ENCODE measurements at regions not wholly inside any gene's neighbourhood (a gene's known extent, or its start where the extent isn't known, plus 50 kb on each side); places are given as distances from the start of the nearest gene placed in this dataset.

DNA sequence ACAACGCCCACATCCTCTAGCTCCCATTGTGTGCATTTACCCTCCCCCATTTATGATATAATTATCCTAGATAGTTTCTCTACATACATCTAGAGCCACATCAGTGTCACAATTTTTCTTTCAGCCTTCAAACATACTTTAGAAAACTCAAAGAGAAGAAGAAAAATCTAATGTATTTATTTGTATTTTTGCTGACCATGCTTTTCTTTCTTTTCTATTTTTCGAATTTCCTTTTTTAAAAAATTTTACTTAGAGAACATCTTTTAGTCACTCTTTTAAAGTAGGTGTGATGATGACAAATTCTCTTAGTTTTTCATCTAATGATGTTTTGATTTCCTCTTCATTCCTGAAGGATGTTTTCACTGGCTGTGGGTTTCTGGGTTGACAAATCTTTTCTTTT lies 117.0 kb upstream of the CHL1 start:
- Histone ChIP-seq H3K27me3 (ENCODE audit: control insufficient read depth, insufficient read depth, low read length) (no peaks in the 10 kb centered on the region), H3K4me1 (ENCODE audit: control insufficient read depth, insufficient read depth, low read length) (no peaks in the 10 kb centered on the region), H3K27ac (ENCODE audit: low read depth, low read length) (no peak overlapping the region), H3K36me3 (ENCODE audit: control insufficient read depth, insufficient read depth, low read length) (no peaks in the 10 kb centered on the region), H3K9me3 (ENCODE audit: control insufficient read depth, insufficient read depth, low read length) (no peaks in the 10 kb centered on the region), H3K4me3 (ENCODE audit: low read depth, low read length) (no peak overlapping the region), H3K9ac (ENCODE audit: low read depth, low read length) (no peak overlapping the region)

DNA sequence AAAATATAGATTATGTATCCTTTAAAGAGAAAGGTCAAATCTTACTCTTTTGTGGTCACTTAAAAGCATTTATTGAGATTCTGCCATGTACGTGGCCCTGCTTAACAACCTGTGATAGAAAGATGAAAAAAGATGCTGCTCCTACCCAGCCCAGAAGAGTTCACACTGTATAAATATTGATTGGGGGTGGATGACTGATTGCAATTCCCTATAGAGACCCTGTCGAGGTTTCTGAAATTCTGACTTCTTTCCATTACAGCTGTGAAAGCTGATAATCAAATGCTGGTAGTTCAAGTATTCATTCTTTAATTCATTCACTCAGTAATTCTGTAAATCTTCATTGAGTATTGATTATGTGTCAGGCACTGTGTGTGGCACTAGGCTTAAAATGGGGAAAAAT lies 114.1 kb upstream of the CHL1 start:
- Histone ChIP-seq H3K9me3 (ENCODE audit: control insufficient read depth, insufficient read depth, low read length) (no peaks in the 10 kb centered on the region), H3K4me1 (ENCODE audit: control insufficient read depth, insufficient read depth, low read length) (no peaks in the 10 kb centered on the region), H3K9ac (ENCODE audit: low read depth, low read length) (no peak overlapping the region), H3K27me3 (ENCODE audit: control insufficient read depth, insufficient read depth, low read length) (no peaks in the 10 kb centered on the region), H3K27ac (ENCODE audit: low read depth, low read length) (no peak overlapping the region), H3K36me3 (ENCODE audit: control insufficient read depth, insufficient read depth, low read length) (no peaks in the 10 kb centered on the region), H3K4me3 (ENCODE audit: low read depth, low read length) (no peak overlapping the region)

DNA sequence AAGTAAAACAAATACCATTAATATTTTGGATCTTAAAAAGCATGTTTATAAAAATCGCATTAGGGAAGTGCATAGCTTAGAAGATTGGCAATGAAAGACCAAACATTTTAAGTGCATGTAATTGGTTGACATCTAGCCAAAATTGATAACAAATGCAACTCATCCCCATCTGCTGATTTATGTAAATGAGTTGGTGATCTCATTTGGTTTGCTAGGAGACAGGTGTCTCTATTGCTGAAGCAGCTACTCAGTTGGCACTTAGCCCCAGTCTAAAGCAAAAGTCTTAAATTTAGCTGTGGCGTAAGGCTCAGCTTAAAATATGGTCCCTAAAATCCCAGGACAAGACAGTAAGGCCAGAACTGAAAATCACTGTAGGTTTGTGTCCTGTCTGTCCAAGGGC lies 113.5 kb upstream of the CHL1 start:
- no peak overlapping the region for H3K4me3 ChIP-seq (ENCODE audit: low read depth, low read length)
- H3K27me3 ChIP-seq (ENCODE audit: control insufficient read depth, insufficient read depth, low read length): no peaks in the 10 kb centered on the region
- H3K9me3 ChIP-seq (ENCODE audit: control insufficient read depth, insufficient read depth, low read length): no peaks in the 10 kb centered on the region

DNA sequence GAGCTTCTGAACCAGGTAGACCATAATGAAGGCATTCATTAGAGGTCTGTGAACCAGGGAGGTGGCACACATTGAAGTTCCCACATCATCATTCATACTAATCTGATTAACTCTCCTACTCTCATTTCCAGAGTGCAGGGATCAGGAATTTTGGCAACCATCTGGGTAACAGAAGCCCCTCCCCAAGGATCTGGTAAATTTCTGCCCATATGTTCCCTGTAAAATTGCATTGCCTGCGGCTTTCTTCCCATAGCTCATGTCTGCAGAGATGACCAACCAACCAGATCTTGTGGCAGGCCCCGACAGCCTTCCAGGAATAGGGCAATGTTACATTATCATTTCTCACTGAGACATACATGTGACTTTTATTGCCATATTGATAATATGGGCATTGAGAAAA lies 111.4 kb upstream of the CHL1 start:
- H3K4me1 ChIP-seq (ENCODE audit: control insufficient read depth, insufficient read depth, low read length): no peaks in the 10 kb centered on the region
- H3K9ac ChIP-seq (ENCODE audit: low read depth, low read length): no peak overlapping the region
- no peaks in the 10 kb centered on the region for H3K9me3 ChIP-seq (ENCODE audit: control insufficient read depth, insufficient read depth, low read length)
- H3K27me3 ChIP-seq (ENCODE audit: control insufficient read depth, insufficient read depth, low read length): no peaks in the 10 kb centered on the region
- no peak overlapping the region for H3K27ac ChIP-seq (ENCODE audit: low read depth, low read length)
- no peak overlapping the region for H3K4me3 ChIP-seq (ENCODE audit: low read depth, low read length)
- H3K36me3 ChIP-seq (ENCODE audit: control insufficient read depth, insufficient read depth, low read length): no peaks in the 10 kb centered on the region

More for the DNA sequence above, 113.5 kb upstream of the CHL1 start:
- Histone ChIP-seq H3K36me3 (ENCODE audit: control insufficient read depth, insufficient read depth, low read length) (no peaks in the 10 kb centered on the region), H3K4me1 (ENCODE audit: control insufficient read depth, insufficient read depth, low read length) (no peaks in the 10 kb centered on the region), H3K9ac (ENCODE audit: low read depth, low read length) (no peak overlapping the region), H3K27ac (ENCODE audit: low read depth, low read length) (no peak overlapping the region)

DNA sequence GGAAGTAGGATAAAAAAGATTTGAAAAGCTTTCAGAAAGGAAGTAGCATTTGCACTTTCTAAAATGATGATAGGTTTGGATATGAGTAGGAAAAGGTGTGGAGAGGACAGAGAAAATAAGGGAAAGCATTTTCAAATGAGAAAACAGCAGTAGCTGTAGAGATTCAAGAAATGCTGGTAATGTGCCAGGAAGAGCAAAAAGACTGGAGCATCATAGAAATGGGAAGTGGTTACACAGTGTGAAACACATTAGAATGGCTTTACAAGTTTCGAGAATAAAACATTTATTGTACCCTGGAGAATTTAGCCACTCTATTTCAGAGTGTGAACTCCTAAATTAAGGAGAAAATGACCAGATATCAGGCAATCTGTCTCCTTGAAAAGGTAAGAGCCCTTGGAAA lies 108.3 kb upstream of the CHL1 start:
- no peaks in the 10 kb centered on the region for H3K4me1 ChIP-seq (ENCODE audit: control insufficient read depth, insufficient read depth, low read length)
- H3K4me3 ChIP-seq (ENCODE audit: low read depth, low read length): no peak overlapping the region
- no peaks in the 10 kb centered on the region for H3K27me3 ChIP-seq (ENCODE audit: control insufficient read depth, insufficient read depth, low read length)

DNA sequence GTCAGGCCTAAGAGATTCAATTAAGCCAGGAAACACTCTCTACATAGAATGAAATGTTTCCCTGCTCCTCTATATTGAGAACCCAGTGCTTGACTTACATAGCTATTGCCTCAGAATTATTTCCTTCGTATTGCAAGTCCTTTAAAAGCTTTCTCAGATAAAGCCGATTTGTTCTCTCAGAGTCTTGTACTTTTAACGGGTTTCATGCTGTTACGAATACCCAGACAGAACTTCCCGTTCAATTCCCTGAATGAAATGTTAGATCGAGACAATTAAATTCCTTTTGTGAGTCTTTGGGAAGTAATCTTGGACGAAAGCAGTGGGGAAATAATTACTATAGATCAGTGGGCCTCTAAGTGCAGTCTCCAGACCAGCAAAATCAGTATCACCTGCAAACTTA lies 102.8 kb upstream of the CHL1 start:
- Histone ChIP-seq H3K27ac (ENCODE audit: low read depth, low read length) (no peak overlapping the region), H3K27me3 (ENCODE audit: control insufficient read depth, insufficient read depth, low read length) (no peaks in the 10 kb centered on the region), H3K4me1 (ENCODE audit: control insufficient read depth, insufficient read depth, low read length) (peaks cover 10% of the 10 kb centered on the region), H3K9me3 (ENCODE audit: control insufficient read depth, insufficient read depth, low read length) (no peaks in the 10 kb centered on the region), H3K9ac (ENCODE audit: low read depth, low read length) (no peak overlapping the region), H3K36me3 (ENCODE audit: control insufficient read depth, insufficient read depth, low read length) (no peaks in the 10 kb centered on the region), H3K4me3 (ENCODE audit: low read depth, low read length) (no peak overlapping the region)

More for the DNA sequence above, 108.3 kb upstream of the CHL1 start:
- Histone ChIP-seq H3K9ac (ENCODE audit: low read depth, low read length) (no peak overlapping the region), H3K27ac (ENCODE audit: low read depth, low read length) (no peak overlapping the region), H3K9me3 (ENCODE audit: control insufficient read depth, insufficient read depth, low read length) (no peaks in the 10 kb centered on the region), H3K36me3 (ENCODE audit: control insufficient read depth, insufficient read depth, low read length) (no peaks in the 10 kb centered on the region)

DNA sequence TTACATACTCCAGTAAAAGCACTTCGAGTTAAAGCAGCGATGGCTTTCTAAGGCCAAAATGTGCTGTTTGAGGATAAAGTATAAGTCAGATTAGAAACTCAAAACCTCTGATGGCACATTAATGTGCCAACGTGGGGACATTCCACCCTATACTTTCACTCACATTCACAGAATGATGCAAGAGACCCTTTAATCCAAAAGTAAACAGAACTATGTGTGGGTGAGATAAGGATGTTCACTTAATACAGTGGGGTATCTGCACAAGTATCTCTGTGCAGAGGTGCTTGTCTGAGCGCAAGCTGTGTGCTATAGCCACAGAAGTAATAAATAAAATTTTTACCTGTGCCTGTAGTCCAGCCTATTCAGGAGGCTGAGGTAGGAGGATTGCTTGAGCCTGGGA lies 100.3 kb upstream of the CHL1 start:
- H3K9me3 ChIP-seq (ENCODE audit: control insufficient read depth, insufficient read depth, low read length): no peaks in the 10 kb centered on the region
- no peaks in the 10 kb centered on the region for H3K27me3 ChIP-seq (ENCODE audit: control insufficient read depth, insufficient read depth, low read length)
- H3K9ac ChIP-seq (ENCODE audit: low read depth, low read length): no peak overlapping the region
- peaks cover 20% of the 10 kb centered on the region for H3K4me1 ChIP-seq (ENCODE audit: control insufficient read depth, insufficient read depth, low read length)
- no peak overlapping the region for H3K27ac ChIP-seq (ENCODE audit: low read depth, low read length)
- H3K36me3 ChIP-seq (ENCODE audit: control insufficient read depth, insufficient read depth, low read length): no peaks in the 10 kb centered on the region
- no peak overlapping the region for H3K4me3 ChIP-seq (ENCODE audit: low read depth, low read length)

DNA sequence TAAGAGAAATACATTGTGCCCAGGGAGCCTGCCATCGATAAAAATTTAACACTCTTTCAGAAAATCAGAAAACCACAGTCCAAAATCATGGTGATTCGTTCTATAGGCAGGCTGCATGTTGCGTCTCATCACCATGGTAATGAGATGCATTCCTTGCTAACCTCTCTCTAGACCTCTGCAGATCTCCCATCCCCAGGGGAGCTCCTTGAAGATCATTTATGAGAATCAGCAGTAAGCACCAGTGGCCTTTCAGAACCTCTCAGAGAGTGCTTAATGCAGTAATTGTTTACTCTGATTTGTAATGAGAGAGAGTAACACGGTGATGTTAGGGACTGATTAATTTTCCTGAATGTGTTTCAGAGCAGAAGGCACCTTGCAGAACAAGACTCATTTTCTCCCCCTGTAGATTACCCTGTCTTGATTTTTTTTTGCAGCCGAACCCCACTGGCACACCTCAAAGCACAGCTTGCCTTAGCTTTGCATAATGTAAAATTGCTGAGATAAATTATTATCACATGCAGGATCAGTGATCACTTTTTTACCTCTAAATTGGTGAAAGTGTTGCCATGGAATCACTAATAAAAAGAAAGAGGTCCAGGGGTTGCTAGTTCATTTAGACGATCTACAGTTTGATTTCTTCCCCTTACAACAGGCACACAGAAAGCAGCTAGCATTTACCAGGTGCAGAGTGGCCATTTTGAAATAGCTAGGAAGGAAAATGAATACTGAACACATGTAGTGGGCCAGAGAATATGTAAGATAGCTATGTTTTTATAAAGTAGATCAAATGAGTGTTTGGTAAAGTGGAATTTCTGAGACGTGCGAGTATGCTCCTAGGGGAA lies 98.9 kb upstream of the CHL1 start:
- Histone ChIP-seq H3K9me3 (ENCODE audit: control insufficient read depth, insufficient read depth, low read length) (no peaks in the 10 kb centered on the region), H3K9ac (ENCODE audit: low read depth, low read length) (no peak overlapping the region), H3K4me3 (ENCODE audit: low read depth, low read length) (no peak overlapping the region), H3K27ac (ENCODE audit: low read depth, low read length) (no peak overlapping the region), H3K36me3 (ENCODE audit: control insufficient read depth, insufficient read depth, low read length) (no peaks in the 10 kb centered on the region), H3K4me1 (ENCODE audit: control insufficient read depth, insufficient read depth, low read length) (peaks cover 32% of the 10 kb centered on the region), H3K27me3 (ENCODE audit: control insufficient read depth, insufficient read depth, low read length) (no peaks in the 10 kb centered on the region)

DNA sequence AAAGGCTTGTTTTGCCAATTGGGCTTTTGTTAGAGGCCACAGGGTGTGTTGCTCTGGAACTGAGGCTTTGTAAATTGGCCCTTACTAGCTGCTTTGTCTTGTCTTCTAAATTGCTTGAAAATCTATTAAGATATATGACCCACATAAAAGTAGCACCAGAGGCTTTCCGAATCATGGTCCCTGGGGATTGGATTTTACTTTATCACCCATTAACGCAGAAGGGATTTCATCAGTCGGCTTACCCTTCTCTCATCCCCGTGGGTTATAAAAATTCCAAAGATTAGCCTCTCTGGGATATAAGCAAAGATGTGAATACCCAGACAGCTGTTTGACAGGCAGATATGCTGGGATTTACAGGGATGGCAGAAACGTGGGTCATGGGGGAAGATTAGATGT lies 98.3 kb upstream of the CHL1 start:
- no peak overlapping the region for H3K9ac ChIP-seq (ENCODE audit: low read depth, low read length)
- no peaks in the 10 kb centered on the region for H3K27me3 ChIP-seq (ENCODE audit: control insufficient read depth, insufficient read depth, low read length)
- H3K27ac ChIP-seq (ENCODE audit: low read depth, low read length): no peak overlapping the region
- no peaks in the 10 kb centered on the region for H3K9me3 ChIP-seq (ENCODE audit: control insufficient read depth, insufficient read depth, low read length)
- H3K4me1 ChIP-seq (ENCODE audit: control insufficient read depth, insufficient read depth, low read length): peaks cover 34% of the 10 kb centered on the region
- no peaks in the 10 kb centered on the region for H3K36me3 ChIP-seq (ENCODE audit: control insufficient read depth, insufficient read depth, low read length)
- no peak overlapping the region for H3K4me3 ChIP-seq (ENCODE audit: low read depth, low read length)

DNA sequence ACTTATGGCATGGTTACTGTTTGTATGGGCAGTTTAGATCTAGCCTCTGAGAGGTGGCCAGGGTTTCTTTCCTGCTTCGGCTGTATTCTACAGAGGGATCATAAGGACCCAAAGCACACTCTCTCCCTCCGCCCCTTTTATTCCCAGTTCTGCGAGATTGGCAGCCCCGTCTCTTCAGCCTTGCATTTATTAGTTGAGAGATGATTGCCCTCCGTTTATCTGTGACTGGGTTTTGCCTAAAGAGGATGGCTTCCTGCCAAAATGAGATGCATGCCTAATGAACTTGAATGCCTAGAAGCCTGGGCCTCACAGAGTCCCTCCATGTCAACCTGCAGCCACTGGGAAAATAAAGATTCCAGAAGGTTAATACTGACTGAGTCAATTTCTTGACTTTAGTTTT lies 97.1 kb upstream of the CHL1 start:
- no peaks in the 10 kb centered on the region for H3K9me3 ChIP-seq (ENCODE audit: control insufficient read depth, insufficient read depth, low read length)
- H3K4me1 ChIP-seq (ENCODE audit: control insufficient read depth, insufficient read depth, low read length): peaks cover 34% of the 10 kb centered on the region
- no peak overlapping the region for H3K4me3 ChIP-seq (ENCODE audit: low read depth, low read length)
- H3K27ac ChIP-seq (ENCODE audit: low read depth, low read length): no peak overlapping the region
- H3K27me3 ChIP-seq (ENCODE audit: control insufficient read depth, insufficient read depth, low read length): no peaks in the 10 kb centered on the region
- no peaks in the 10 kb centered on the region for H3K36me3 ChIP-seq (ENCODE audit: control insufficient read depth, insufficient read depth, low read length)
- H3K9ac ChIP-seq (ENCODE audit: low read depth, low read length): no peak overlapping the region

DNA sequence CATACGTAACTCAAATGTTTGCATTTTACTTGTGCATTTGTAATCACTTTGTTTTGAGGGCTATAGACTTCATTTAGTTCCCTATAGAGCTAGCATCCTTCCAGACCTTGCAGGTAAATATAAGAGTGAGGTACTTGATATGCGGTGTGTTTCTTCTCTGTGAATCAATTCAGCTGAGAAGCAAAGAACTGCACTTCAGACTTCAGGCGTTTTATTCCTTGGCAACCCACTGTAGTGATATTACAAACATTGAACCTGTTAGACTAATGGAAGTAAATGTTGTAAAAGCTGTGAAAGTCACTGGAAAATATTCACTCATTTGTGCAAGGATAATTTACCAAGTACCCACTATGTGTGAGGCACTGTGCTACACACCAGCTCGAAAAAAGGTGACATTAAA lies 94.1 kb upstream of the CHL1 start:
- Histone ChIP-seq H3K27ac (ENCODE audit: low read depth, low read length) (no peak overlapping the region), H3K36me3 (ENCODE audit: control insufficient read depth, insufficient read depth, low read length) (no peaks in the 10 kb centered on the region), H3K4me1 (ENCODE audit: control insufficient read depth, insufficient read depth, low read length) (peaks cover 30% of the 10 kb centered on the region), H3K27me3 (ENCODE audit: control insufficient read depth, insufficient read depth, low read length) (no peaks in the 10 kb centered on the region), H3K9me3 (ENCODE audit: control insufficient read depth, insufficient read depth, low read length) (no peaks in the 10 kb centered on the region), H3K9ac (ENCODE audit: low read depth, low read length) (no peak overlapping the region), H3K4me3 (ENCODE audit: low read depth, low read length) (no peak overlapping the region)

Data from HUES48 (cell line).